ENCODE measurements at regions not wholly inside any gene's neighbourhood (a gene's known extent, or its start where the extent isn't known, plus 50 kb on each side); places are given as distances from the start of the nearest gene placed in this dataset.
"Not testable (repeated sequence)": the region's sequence is repeated elsewhere in the genome, so short reads cannot be mapped to it uniquely, and the experiment has no call there.

GRCh38 chr10:56298941-56299340 lies 62.1 kb downstream of the ZWINT start:
- DNase-seq = no peak

- DNase-seq = no peak
Observed at GRCh38 chr10:56296618-56297017, 64.4 kb downstream of the ZWINT start.

GRCh38 chr10:56288403-56288802 lies 72.7 kb downstream of the ZWINT start:
- DNase-seq = no peak

- DNase-seq = no peak
Observed at GRCh38 chr10:56286096-56286495, 75.0 kb downstream of the ZWINT start.

- DNase-seq = no peak
Observed at GRCh38 chr10:56279270-56279669, 81.8 kb downstream of the ZWINT start.

- peak; percentile 13 for DNase-seq
Observed at GRCh38 chr10:56269181-56269580, 91.9 kb downstream of the ZWINT start.

DNA sequence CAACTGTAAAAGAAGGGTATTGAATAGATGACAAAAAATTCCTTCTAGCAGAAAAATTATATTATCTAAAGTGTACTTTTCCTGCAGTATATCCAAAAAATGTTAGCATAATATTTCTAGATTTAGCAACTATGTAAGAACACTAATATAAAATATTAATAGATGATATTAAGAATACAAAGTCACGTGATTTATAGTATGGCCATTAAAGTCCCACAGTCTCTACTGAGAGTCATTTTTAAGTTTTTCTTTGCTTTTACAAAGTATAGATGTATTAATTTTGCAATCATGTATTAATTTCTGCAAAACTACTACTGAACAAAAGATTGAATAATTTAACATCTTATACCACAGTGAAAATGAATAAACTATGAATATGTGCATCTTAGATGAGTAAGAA lies 94.9 kb downstream of the ZWINT start:
- DNase-seq = no peak

DNA sequence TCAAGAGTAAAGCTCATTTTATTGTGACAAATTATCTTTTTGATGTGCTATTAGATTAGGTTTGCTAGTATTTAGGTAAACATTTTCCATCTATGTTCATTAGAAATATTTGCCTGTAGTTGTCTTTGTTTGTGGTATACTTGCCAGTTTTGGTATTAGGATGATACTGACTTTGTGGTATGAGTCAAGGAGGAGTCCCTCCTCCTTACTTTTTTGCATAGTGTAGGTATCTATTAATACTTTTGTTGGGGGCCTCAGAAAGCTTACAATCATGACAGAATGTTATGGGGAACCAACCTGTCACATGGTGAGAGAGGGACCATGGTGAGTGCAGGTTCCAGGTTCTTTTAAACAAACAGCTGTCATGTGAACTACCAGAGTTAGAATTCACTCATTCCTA lies 102.1 kb downstream of the ZWINT start:
- DNase-seq = no peak

DNA sequence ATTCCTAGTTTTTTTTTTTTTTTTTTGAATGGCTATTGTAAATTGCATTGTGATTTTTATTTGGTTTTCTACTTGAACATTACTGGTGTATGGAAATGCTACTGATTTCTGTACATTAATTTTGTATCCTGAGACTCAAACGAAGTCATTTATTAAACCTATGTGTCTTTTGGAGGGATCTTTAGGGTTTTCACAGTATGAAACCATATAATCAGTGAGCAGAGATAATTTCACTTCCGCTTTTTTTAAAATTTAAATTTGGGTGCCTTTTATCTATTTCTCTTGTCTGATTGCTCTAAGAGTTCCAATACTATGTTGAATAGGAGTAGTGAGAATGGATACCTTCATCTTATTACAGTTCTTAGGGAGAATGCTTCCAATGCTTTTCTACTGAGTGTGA lies 102.7 kb downstream of the ZWINT start:
- DNase-seq = no peak

DNA sequence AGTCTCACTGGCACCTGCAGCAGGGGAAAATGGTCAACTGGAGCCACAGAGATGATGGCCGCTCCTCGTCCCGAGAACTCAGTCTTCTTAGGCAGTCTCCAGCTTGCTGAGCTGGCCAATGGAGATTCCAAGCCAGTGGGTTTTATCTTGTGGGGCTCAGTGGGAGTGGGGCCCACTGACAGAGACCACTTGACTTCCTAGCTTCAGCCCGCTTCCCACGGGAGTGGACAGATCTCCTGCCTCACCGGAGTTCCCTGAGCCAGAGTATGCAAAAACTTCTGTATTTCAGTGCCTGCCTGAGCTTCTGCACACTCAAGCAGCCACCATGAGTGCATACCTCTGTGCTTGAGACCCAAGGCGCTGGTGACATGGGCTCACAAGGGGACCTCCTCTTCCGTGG lies 105.8 kb downstream of the ZWINT start:
- no peak for DNase-seq

- DNase-seq = no peak
Observed at GRCh38 chr10:56240471-56240870, 120.6 kb downstream of the ZWINT start.

DNA sequence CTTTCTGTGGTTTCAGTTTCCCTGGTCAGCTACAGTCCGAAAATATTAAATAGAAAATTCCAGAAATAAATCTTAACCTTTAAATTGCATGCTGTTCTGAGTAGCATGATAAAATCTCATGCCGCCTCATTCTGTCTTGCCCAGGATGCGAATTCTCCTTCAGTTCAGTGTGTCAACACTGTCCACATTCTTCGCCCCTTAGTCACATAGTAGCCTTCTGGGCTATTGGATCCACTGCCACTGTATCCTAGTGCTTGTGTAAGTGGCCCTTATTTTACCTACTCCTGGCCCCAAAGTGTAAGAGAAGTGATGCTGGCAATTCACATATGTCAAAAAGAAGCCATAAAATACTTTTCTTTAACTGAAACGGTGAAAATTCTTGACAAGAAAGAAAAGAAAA lies 129.6 kb downstream of the ZWINT start:
- no peak for DNase-seq

- DNase-seq = no peak
Observed at GRCh38 chr10:56222237-56222636, 138.8 kb downstream of the ZWINT start.

DNA sequence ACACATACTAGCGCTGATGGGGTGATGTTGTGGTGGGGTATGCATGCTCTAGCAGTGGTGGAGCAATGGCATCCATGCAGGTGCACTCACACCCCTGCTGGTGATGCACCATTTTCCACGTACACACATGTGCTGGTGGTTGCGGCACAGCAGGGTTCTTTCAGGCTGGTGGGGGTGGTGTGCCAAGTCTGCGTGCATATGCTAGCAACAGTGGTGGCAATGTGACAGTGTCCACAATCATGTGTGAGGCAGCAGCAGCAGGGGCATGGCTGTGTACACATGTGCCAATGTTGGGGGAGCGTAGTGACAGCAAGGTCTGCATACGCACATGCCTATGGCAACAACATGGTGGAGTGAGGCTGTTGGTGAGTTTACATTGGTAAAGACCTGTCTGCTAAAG lies 148.1 kb downstream of the ZWINT start:
- no peak for DNase-seq

GRCh38 chr10:56181607-56182006 lies 179.5 kb downstream of the ZWINT start:
- no peak for DNase-seq

- no peak for DNase-seq
Observed at GRCh38 chr10:56178210-56178609, 182.8 kb downstream of the ZWINT start.

DNA sequence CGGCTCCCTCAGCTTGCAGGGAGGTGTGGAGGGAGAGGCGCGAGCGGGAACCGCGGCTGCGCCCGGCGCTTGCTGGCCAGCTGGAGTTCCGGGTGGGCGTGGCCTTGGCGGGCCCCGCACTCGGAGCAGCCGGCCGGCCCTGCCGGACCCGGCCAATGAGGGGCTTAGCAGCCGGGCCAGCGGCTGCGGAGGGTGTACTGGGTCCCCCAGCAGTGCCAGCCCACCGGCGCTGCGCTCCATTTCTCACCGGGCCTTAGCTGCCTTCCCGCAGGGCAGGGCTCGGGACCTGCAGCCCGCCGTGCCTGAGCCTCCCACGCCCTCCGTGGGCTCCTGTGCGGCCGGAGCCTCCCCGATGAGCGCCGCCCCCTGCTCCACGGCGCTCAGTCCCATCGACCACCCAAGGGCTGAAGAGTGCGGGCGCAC lies 206.0 kb downstream of the ZWINT start:
- DNase-seq = not testable (repeated sequence)

- no peak for DNase-seq
Observed at GRCh38 chr10:56146806-56147205, 214.3 kb downstream of the ZWINT start.

GRCh38 chr10:56142092-56142728 lies 218.8 kb downstream of the ZWINT start:
- no peak for DNase-seq

GRCh38 chr10:56139405-56139804 lies 221.7 kb downstream of the ZWINT start:
- DNase-seq = no peak

DNA sequence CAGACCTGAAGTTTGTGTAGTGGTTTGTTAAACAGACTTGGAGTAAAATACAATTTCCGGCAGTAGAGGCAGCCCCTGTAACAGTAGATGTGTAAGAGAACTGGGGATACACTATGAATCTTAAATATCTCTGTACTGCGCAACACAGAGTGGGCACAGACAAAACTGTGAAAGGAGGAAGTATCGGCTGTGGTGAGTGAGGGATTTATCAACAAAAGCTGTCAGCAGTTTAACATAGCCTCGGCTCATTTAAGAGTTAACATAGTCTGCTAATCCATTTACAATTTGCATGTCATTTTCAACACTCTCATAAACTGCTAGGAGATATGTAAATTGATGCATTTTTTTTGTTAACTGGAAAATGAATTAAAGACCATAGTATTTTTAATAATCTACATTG lies 225.2 kb downstream of the ZWINT start:
- DNase-seq = no peak

DNA sequence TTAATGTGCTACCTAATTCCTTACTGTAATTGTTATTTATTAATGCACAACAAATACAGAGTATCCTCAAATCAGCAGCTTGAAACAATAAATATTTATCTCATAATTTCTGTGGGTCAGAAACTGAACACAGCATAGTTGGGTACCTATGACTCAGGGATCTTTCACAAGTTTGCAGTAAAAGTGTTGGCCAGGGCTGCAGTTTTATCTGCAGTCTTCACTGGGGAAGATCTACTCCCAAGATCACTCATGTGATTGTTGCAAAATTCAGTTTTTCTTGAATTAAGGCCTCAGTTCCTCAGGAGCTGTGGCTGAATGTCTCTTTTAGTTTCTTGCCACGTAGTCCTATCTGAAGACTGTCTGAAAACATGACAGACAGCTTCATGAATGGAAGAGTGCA lies 237.8 kb downstream of the ZWINT start:
- no peak for DNase-seq

GRCh38 chr10:56116684-56117083 lies 244.4 kb downstream of the ZWINT start:
- no peak for DNase-seq

GRCh38 chr10:56109454-56109853 lies 251.6 kb downstream of the ZWINT start:
- DNase-seq = no peak

- DNase-seq = no peak
Observed at GRCh38 chr10:56104923-56105322, 256.1 kb downstream of the ZWINT start.

GRCh38 chr10:56104487-56104886 lies 256.6 kb downstream of the ZWINT start:
- DNase-seq = no peak

All from DMS79 (cell line).